SH-SY5Y (cell line): ENCODE measurements at regions not wholly inside any gene's neighbourhood (a gene's known extent, or its start where the extent isn't known, plus 50 kb on each side); places are given as distances from the start of the nearest gene placed in this dataset.

Experiments used
- GATA2 ChIP-seq: IDR thresholded peaks from 2 replicates; pipeline ENCODE4 v1.6.1; 2011; ENCODE audit warnings: mild to moderate bottlenecking, low read depth, low read length
- GATA3 ChIP-seq: IDR thresholded peaks from 2 replicates; pipeline ENCODE4 v1.6.1; 2011; ENCODE audit warnings: low read depth, mild to moderate bottlenecking, low read length, moderate library complexity

DNA sequence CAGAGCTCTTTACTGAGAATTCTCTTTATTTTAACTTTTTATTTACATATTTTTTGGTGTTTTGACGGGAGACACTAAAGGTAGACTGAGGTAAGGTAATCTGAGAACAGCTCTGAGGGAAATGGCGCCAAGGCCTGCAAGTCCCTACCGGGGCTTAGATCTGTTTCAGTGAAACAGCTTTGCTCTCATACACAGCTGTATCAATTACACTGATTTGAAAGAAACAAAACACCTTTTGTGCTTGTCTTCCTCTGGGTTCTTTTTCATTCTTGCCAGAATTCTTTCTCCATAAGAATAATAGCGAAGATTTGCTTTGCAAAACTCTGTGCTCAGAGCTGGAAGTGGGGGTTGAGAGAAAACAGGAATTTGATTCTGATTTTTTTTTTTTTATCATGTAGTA lies 79.5 kb upstream of the PEX5L start:
- no peak for TF ChIP-seq GATA3
- no peak for TF ChIP-seq GATA2
